PC-3 (cell line): ENCODE measurements at regions not wholly inside any gene's neighbourhood (a gene's known extent, or its start where the extent isn't known, plus 50 kb on each side); places are given as distances from the start of the nearest gene placed in this dataset.

Experiments used
- EZH2 ChIP-seq: fragments of 300-600 bp; sonication (generic); IDR thresholded peaks from one replicate; pipeline ENCODE4 v1.6.1; 2017; ENCODE audit warnings: antibody characterized with exemption, mild to moderate bottlenecking, low read length; ENCODE audit not compliant: unreplicated experiment
- TF ChIP-seq, protein P1 (sequence below): fragments of 300-600 bp; sonication (generic); conservative IDR thresholded peaks from 2 replicates; pipeline ENCODE4 v1.5.1; 2017; ENCODE audit warnings: antibody characterized with exemption, low read depth, mild to moderate bottlenecking, low read length

DNA sequence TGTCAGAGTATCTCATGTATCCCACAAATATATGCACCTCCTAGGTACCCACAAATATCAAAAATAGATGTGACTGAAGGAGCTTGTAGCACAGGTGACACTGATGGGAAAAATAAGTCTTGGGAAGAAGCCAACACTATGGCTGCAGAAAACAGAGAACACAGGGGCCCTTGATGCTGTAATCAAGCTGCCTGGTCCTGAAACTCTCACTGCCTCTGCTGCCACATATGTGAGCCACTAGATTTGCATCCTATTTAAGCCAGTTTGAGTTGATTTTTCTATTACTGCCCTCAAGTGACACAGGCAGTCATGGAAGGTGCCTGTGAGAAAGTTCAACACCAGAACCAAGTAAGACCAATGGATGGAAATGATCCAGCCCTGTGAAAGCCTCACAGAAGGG is 720.8 kb downstream of the UQCRFS1 start:
- TF ChIP-seq, protein P1, sequence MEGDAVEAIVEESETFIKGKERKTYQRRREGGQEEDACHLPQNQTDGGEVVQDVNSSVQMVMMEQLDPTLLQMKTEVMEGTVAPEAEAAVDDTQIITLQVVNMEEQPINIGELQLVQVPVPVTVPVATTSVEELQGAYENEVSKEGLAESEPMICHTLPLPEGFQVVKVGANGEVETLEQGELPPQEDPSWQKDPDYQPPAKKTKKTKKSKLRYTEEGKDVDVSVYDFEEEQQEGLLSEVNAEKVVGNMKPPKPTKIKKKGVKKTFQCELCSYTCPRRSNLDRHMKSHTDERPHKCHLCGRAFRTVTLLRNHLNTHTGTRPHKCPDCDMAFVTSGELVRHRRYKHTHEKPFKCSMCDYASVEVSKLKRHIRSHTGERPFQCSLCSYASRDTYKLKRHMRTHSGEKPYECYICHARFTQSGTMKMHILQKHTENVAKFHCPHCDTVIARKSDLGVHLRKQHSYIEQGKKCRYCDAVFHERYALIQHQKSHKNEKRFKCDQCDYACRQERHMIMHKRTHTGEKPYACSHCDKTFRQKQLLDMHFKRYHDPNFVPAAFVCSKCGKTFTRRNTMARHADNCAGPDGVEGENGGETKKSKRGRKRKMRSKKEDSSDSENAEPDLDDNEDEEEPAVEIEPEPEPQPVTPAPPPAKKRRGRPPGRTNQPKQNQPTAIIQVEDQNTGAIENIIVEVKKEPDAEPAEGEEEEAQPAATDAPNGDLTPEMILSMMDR = no peak
- TF ChIP-seq EZH2 = no peak
